K562 (cell line): ENCODE measurements at regions not wholly inside any gene's neighbourhood (a gene's known extent, or its start where the extent isn't known, plus 50 kb on each side); places are given as distances from the start of the nearest gene placed in this dataset.

ENCODE experiments used
- ATF4 ChIP-seq: fragments of 450-650 bp; formaldehyde crosslinking; IDR thresholded peaks from 2 replicates; pipeline ENCODE4 v1.4.0; 2022; ENCODE audit warnings: mild to moderate bottlenecking, moderate library complexity
- CCAR2 ChIP-seq: fragments of 200-400 bp; formaldehyde crosslinking; IDR thresholded peaks from 2 replicates; pipeline ENCODE4 v1.6.1; 2017; ENCODE audit warnings: mild to moderate bottlenecking, low read depth, low read length
- CREBBP ChIP-seq: IDR thresholded peaks from one replicate; pipeline ENCODE4 v1.6.1; 2012; ENCODE audit warnings: low read depth, mild to moderate bottlenecking, control low read depth, inconsistent platforms, low read length
- DLX4 ChIP-seq: fragments of 250-450 bp; sonication (Bioruptor Pico); IDR thresholded peaks from 2 replicates; pipeline ENCODE4 v1.6.1; 2021; ENCODE audit warnings: mild to moderate bottlenecking
- GATA2 ChIP-seq: sonication (generic); formaldehyde crosslinking; IDR thresholded peaks from 2 replicates; pipeline ENCODE4 v1.4.0; 2020; ENCODE audit warnings: mild to moderate bottlenecking, missing genetic modification reagents
- GTF2F1 ChIP-seq: IDR thresholded peaks from 2 replicates; pipeline ENCODE4 v1.6.1; 2011; ENCODE audit warnings: low read depth, low read length, improper control_type of control experiment
- HDGF ChIP-seq: fragments of 450-650 bp; IDR thresholded peaks from 2 replicates; pipeline ENCODE4 v1.6.1; 2016
- HNRNPLL ChIP-seq: fragments of 200-400 bp; formaldehyde crosslinking; IDR thresholded peaks from 2 replicates; pipeline ENCODE4 v1.6.1; 2017; ENCODE audit warnings: low read length, low read depth, mild to moderate bottlenecking; ENCODE audit not compliant: poor library complexity, severe bottlenecking
- KDM5B ChIP-seq: fragments of 200-600 bp; sonication (generic); IDR thresholded peaks from 2 replicates; pipeline ENCODE4 v1.6.1; 2012; ENCODE audit warnings: low read depth, mild to moderate bottlenecking, moderate library complexity, low read length, control low read depth, inconsistent platforms; ENCODE audit not compliant: insufficient replicate concordance
- KLF16 ChIP-seq: IDR thresholded peaks from 2 replicates; pipeline ENCODE4 v1.6.1; 2016; ENCODE audit warnings: antibody characterized with exemption
- MAZ ChIP-seq, 2 experiments: fragments of 450-650 bp in 1 of 2; sonication (generic) in 1 of 2; formaldehyde crosslinking; IDR thresholded peaks in 1 of 2; conservative IDR thresholded peaks in 1 of 2; 2 replicates each; pipeline versions ENCODE4 v1.4.0 to v1.5.0; 2020; ENCODE audit warnings: mild to moderate bottlenecking in 1 of 2, missing genetic modification reagents in 1 of 2
- MTA1 ChIP-seq: fragments of 450-650 bp; IDR thresholded peaks from 2 replicates; pipeline ENCODE4 v1.6.1; 2017; ENCODE audit warnings: borderline replicate concordance
- MYC ChIP-seq, 2 experiments: fragments of 250-450 bp in 1 of 2; sonication (Bioruptor Pico) in 1 of 2; IDR thresholded peaks; 2 replicates each; pipeline versions ENCODE4 v1.5.1 to v1.6.1; 2012 to 2021; ENCODE audit warnings: low read depth in 2 of 2, borderline replicate concordance in 1 of 2, improper control_type of control experiment in 1 of 2, low read length in 1 of 2, mild to moderate bottlenecking in 1 of 2, moderate library complexity in 1 of 2
- NFRKB ChIP-seq: fragments of 450-650 bp; IDR thresholded peaks from 2 replicates; pipeline ENCODE4 v1.6.1; 2016; ENCODE audit warnings: low read depth
- SIN3B ChIP-seq: fragments of 450-650 bp; IDR thresholded peaks from 2 replicates; pipeline ENCODE4 v1.6.1; 2017; ENCODE audit warnings: low read depth, mild to moderate bottlenecking, moderate library complexity
- SMARCE1 ChIP-seq: fragments of 450-650 bp; IDR thresholded peaks from 2 replicates; pipeline ENCODE4 v1.7.1; 2016; ENCODE audit warnings: mild to moderate bottlenecking
- SP1 ChIP-seq: sonication (generic); formaldehyde crosslinking; IDR thresholded peaks from 2 replicates; pipeline ENCODE4 v1.8.1; 2022; ENCODE audit warnings: mild to moderate bottlenecking, missing genetic modification reagents
- SREBF2 ChIP-seq: sonication (generic); formaldehyde crosslinking; IDR thresholded peaks from 2 replicates; pipeline ENCODE4 v1.4.0; 2020; ENCODE audit warnings: mild to moderate bottlenecking, missing genetic modification reagents
- STAT5A ChIP-seq: IDR thresholded peaks from 2 replicates; pipeline ENCODE4 v1.6.1; 2012; ENCODE audit warnings: low read length, inconsistent platforms, borderline replicate concordance
- YY1 ChIP-seq, 3 experiments: IDR thresholded peaks; 2 replicates each; pipeline ENCODE4 v1.6.1; 2011; ENCODE audit warnings: low read length in 2 of 3, mild to moderate bottlenecking in 2 of 3, moderate library complexity in 2 of 3, borderline replicate concordance in 1 of 3, control low read depth in 1 of 3, low read depth in 1 of 3; ENCODE audit not compliant: insufficient read depth in 3 of 3, insufficient replicate concordance in 2 of 3, control insufficient read depth in 1 of 3, insufficient read length in 1 of 3; ENCODE audit errors: extremely low read depth in 1 of 3
- ZBED1 ChIP-seq: IDR thresholded peaks from 2 replicates; pipeline ENCODE4 v1.6.1; 2014
- ZBTB26 ChIP-seq: fragments of 450-650 bp; formaldehyde crosslinking; IDR thresholded peaks from 2 replicates; pipeline ENCODE4 v1.4.0; 2022; ENCODE audit warnings: missing genetic modification characterization
- ZNF398 ChIP-seq: fragments of 250-450 bp; sonication (Bioruptor Pico); IDR thresholded peaks from 2 replicates; pipeline ENCODE4 v1.8.0; 2021; ENCODE audit warnings: moderate library complexity, mild to moderate bottlenecking, inconsistent platforms

- TF ChIP-seq GATA2 (CRISPR knock-in tag) (peak; percentile 17; the same call in 1 of the 2 replicates), ZBED1 (no peak), CCAR2 (no peak), STAT5A (no peak; the same call in 1 of the 2 replicates), NFRKB (no peak), SREBF2 (no peak), DLX4 (CRISPR knock-in tag) (no peak), KLF16 (peak; percentile 47; the same call in 1 of the 2 replicates), ATF4 (CRISPR knock-in tag) (no peak), GTF2F1 (no peak), HDGF (no peak), KDM5B (no peak), CREBBP (no peak), YY1 (IDR thresholded peaks at IDR 0.05; ENCODE audit: borderline replicate concordance in 1 of 3, control insufficient read depth in 1 of 3, extremely low read depth in 1 of 3, insufficient read depth in 3 of 3, insufficient read length in 1 of 3, insufficient replicate concordance in 2 of 3, low read depth in 1 of 3, low read length in 2 of 3) (peak in 2 of 3 experiments; percentile 45 to 55), SIN3B (no peak), MAZ (CRISPR knock-in tag; conservative IDR thresholded peaks at IDR 0.05 in 1 of 2, IDR thresholded peaks at IDR 0.05 in 1 of 2) (peak; percentile 87 to 99), MTA1 (0 out of 2 replicates have a peak, but pooled peaks have one; percentile 19), SMARCE1 (peak; percentile 74; the same call in 1 of the 2 replicates), MYC (IDR thresholded peaks at IDR 0.05; ENCODE audit: low read depth, low read length) (peak; percentile 50; the same call in 1 of the 2 replicates), MYC (CRISPR knock-in tag; IDR thresholded peaks at IDR 0.05; ENCODE audit: borderline replicate concordance, low read depth) (no peak), SP1 (CRISPR knock-in tag) (no peak), HNRNPLL (peak; percentile 37), ZBTB26 (CRISPR knock-in tag) (no peak), ZNF398 (CRISPR knock-in tag) (no peak)
These were observed 74.0 kb upstream of the CUX1 start (continued) for GRCh38 chr7:101743241-101743994.
